ENCODE measurements at regions not wholly inside any gene's neighbourhood (a gene's known extent, or its start where the extent isn't known, plus 50 kb on each side); places are given as distances from the start of the nearest gene placed in this dataset.

DNA sequence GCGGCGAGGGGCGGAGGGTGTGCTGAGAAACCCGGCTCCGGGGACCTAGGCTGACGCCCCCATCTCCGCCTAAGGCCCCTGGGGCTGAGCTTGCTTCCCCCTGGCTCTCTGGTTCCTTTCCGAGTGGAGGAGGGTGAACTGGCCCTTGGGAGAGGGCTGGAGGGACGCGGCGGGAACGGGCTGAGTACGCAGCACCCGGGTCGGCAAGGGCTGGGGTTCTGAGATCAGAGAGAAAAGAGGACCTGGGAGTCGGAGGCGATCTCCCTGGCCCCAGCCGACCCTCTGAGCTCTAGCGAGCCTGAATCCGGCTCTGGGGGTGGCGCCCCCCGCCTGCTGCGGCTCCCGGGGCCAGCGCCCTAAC, 270.8 kb downstream of the FOXD2 start:
- Mint-ChIP-seq H3K4me3 (peak overlapping the region; percentile 64), H3K4me1 (peaks cover 27% of the 10 kb centered on the region), H3K36me3 (no peaks in the 10 kb centered on the region), H3K9me3 (no peaks in the 10 kb centered on the region), H3K27ac (no peak overlapping the region), H3K27me3 (ENCODE audit: low read depth) (peaks cover 87% of the 10 kb centered on the region)
- ChIA-PET CTCF (interaction anchor here (0.9 to 5.7 kb wide), 21 partner anchors 10 to 319 kb away, joined by 3 to 154 read pairs (median 9); partner anchors contain the start of gene FOXD2), POLR2A (interaction anchor here (0.7 to 1.0 kb wide), 2 partner anchors 17 to 271 kb away, joined by 3 to 4 read pairs; partner anchors contain the start of gene FOXD2)
- TF ChIP-seq, protein P1, sequence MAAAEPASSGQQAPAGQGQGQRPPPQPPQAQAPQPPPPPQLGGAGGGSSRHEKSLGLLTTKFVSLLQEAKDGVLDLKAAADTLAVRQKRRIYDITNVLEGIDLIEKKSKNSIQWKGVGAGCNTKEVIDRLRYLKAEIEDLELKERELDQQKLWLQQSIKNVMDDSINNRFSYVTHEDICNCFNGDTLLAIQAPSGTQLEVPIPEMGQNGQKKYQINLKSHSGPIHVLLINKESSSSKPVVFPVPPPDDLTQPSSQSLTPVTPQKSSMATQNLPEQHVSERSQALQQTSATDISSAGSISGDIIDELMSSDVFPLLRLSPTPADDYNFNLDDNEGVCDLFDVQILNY (CRISPR knock-in tag; IDR thresholded peaks at IDR 0.05) = peak; percentile 23; the same call in 1 of the 2 replicates
- TF ChIP-seq KAT7 (CRISPR knock-in tag; IDR thresholded peaks at IDR 0.05; ENCODE audit: borderline replicate concordance) = no peak
- DNase-seq (ENCODE audit: low spot score) (peak; percentile 18), ATAC-seq (no peak; the same call in 1 of the 2 replicates)

DNA sequence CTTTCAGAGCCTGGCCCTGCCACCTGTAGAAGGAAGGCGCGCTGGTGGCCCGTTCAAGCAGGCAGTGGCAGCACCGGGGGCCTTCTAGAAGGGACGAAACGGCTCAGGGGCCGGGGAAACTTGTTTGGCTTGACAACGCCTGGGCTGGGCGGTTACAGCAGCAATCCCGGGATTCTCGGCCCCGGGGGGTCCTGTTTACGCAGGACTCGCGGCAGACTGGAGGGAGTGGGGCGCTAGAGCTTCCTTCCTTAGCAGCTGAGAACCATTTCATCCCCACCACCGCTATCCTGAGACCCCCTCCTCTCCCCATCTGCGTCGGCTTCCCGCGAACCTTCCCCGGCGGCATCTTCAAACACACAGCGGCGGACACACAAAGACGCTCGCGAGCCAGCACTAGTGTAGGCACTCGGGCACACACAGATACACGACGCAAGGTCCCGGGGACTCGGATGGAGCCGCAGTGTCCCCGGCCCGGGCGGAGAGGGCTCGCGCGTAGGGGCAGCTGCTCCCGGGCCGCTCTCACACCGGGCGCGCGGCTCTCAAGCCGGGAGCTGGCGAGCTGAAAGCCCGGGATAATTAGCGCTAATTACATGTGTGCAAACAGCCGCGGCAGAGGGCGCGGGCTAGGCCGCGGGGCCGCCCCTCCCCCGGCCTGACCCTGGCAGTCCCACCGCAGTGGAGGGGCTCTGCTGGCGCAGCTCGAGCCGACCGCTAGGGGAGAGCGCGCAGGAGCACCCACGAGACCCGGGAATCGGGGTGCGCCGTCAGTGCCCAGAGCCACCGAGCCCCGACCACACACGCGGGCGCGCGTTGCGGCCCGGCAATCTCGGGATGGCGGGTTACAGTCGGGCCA, 271.4 kb downstream of the FOXD2 start:
- no peaks in the 10 kb centered on the region for H3K9me3 Mint-ChIP-seq
- ATAC-seq = peak; percentile 56
- H3K4me1 Mint-ChIP-seq = peaks cover 27% of the 10 kb centered on the region
- H3K27ac Mint-ChIP-seq = no peak overlapping the region
- ChIA-PET CTCF (interaction anchor here (0.6 to 5.7 kb wide), 34 partner anchors 9 to 530 kb away, joined by 3 to 154 read pairs (median 5); partner anchors contain the start of gene FOXD2), POLR2A (interaction anchor here (0.7 to 1.0 kb wide), 2 partner anchors 17 to 272 kb away, joined by 3 to 4 read pairs; partner anchors contain the start of gene FOXD2)
- peaks cover 93% of the 10 kb centered on the region for H3K27me3 Mint-ChIP-seq (ENCODE audit: low read depth)
- no peaks in the 10 kb centered on the region for H3K36me3 Mint-ChIP-seq
- H3K4me3 Mint-ChIP-seq = peak overlapping the region; percentile 64
- peak; percentile 76 for DNase-seq (ENCODE audit: low spot score)
- TF ChIP-seq, protein P2, sequence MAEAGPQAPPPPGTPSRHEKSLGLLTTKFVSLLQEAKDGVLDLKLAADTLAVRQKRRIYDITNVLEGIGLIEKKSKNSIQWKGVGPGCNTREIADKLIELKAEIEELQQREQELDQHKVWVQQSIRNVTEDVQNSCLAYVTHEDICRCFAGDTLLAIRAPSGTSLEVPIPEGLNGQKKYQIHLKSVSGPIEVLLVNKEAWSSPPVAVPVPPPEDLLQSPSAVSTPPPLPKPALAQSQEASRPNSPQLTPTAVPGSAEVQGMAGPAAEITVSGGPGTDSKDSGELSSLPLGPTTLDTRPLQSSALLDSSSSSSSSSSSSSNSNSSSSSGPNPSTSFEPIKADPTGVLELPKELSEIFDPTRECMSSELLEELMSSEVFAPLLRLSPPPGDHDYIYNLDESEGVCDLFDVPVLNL (CRISPR knock-in tag; IDR thresholded peaks at IDR 0.05; ENCODE audit: borderline replicate concordance, low read depth) = no peak
- TF ChIP-seq, protein P3, sequence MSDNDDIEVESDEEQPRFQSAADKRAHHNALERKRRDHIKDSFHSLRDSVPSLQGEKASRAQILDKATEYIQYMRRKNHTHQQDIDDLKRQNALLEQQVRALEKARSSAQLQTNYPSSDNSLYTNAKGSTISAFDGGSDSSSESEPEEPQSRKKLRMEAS (CRISPR knock-in tag; IDR thresholded peaks at IDR 0.05) = peak; percentile 61; the same call in 1 of the 2 replicates
- no peak for TF ChIP-seq NR1H2 (CRISPR knock-in tag; IDR thresholded peaks at IDR 0.05)
- peak; percentile 50; the same call in 1 of the 2 replicates for TF ChIP-seq FOXK1 (CRISPR knock-in tag; IDR thresholded peaks at IDR 0.05)
- TF ChIP-seq, protein P4, sequence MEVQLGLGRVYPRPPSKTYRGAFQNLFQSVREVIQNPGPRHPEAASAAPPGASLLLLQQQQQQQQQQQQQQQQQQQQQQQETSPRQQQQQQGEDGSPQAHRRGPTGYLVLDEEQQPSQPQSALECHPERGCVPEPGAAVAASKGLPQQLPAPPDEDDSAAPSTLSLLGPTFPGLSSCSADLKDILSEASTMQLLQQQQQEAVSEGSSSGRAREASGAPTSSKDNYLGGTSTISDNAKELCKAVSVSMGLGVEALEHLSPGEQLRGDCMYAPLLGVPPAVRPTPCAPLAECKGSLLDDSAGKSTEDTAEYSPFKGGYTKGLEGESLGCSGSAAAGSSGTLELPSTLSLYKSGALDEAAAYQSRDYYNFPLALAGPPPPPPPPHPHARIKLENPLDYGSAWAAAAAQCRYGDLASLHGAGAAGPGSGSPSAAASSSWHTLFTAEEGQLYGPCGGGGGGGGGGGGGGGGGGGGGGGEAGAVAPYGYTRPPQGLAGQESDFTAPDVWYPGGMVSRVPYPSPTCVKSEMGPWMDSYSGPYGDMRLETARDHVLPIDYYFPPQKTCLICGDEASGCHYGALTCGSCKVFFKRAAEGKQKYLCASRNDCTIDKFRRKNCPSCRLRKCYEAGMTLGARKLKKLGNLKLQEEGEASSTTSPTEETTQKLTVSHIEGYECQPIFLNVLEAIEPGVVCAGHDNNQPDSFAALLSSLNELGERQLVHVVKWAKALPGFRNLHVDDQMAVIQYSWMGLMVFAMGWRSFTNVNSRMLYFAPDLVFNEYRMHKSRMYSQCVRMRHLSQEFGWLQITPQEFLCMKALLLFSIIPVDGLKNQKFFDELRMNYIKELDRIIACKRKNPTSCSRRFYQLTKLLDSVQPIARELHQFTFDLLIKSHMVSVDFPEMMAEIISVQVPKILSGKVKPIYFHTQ (CRISPR knock-in tag; IDR thresholded peaks at IDR 0.05) = no peak
- TF ChIP-seq, protein P5, sequence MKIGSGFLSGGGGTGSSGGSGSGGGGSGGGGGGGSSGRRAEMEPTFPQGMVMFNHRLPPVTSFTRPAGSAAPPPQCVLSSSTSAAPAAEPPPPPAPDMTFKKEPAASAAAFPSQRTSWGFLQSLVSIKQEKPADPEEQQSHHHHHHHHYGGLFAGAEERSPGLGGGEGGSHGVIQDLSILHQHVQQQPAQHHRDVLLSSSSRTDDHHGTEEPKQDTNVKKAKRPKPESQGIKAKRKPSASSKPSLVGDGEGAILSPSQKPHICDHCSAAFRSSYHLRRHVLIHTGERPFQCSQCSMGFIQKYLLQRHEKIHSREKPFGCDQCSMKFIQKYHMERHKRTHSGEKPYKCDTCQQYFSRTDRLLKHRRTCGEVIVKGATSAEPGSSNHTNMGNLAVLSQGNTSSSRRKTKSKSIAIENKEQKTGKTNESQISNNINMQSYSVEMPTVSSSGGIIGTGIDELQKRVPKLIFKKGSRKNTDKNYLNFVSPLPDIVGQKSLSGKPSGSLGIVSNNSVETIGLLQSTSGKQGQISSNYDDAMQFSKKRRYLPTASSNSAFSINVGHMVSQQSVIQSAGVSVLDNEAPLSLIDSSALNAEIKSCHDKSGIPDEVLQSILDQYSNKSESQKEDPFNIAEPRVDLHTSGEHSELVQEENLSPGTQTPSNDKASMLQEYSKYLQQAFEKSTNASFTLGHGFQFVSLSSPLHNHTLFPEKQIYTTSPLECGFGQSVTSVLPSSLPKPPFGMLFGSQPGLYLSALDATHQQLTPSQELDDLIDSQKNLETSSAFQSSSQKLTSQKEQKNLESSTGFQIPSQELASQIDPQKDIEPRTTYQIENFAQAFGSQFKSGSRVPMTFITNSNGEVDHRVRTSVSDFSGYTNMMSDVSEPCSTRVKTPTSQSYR (CRISPR knock-in tag; IDR thresholded peaks at IDR 0.05) = 0 out of 2 replicates have a peak, but pooled peaks have one; percentile 18
- TF ChIP-seq TCF7 (CRISPR knock-in tag; IDR thresholded peaks at IDR 0.05; ENCODE audit: low read depth) = 0 out of 2 replicates have a peak, but pooled peaks have one; percentile 25
- TF ChIP-seq ZNF219 (CRISPR knock-in tag; IDR thresholded peaks at IDR 0.05; ENCODE audit: borderline replicate concordance) = no peak
- TF ChIP-seq, protein P6, sequence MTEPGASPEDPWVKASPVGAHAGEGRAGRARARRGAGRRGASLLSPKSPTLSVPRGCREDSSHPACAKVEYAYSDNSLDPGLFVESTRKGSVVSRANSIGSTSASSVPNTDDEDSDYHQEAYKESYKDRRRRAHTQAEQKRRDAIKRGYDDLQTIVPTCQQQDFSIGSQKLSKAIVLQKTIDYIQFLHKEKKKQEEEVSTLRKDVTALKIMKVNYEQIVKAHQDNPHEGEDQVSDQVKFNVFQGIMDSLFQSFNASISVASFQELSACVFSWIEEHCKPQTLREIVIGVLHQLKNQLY (CRISPR knock-in tag; IDR thresholded peaks at IDR 0.05) = no peak
- TF ChIP-seq ZNF121 (CRISPR knock-in tag; IDR thresholded peaks at IDR 0.05) = no peak
- no peak for TF ChIP-seq SMAD4 (CRISPR knock-in tag; IDR thresholded peaks at IDR 0.05)
- no peak for TF ChIP-seq GTF2I (CRISPR knock-in tag; conservative IDR thresholded peaks at IDR 0.05)
- TF ChIP-seq, protein P7, sequence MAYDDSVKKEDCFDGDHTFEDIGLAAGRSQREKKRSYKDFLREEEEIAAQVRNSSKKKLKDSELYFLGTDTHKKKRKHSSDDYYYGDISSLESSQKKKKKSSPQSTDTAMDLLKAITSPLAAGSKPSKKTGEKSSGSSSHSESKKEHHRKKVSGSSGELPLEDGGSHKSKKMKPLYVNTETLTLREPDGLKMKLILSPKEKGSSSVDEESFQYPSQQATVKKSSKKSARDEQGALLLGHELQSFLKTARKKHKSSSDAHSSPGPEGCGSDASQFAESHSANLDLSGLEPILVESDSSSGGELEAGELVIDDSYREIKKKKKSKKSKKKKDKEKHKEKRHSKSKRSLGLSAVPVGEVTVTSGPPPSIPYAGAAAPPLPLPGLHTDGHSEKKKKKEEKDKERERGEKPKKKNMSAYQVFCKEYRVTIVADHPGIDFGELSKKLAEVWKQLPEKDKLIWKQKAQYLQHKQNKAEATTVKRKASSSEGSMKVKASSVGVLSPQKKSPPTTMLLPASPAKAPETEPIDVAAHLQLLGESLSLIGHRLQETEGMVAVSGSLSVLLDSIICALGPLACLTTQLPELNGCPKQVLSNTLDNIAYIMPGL (CRISPR knock-in tag; IDR thresholded peaks at IDR 0.05) = peak; percentile 71
- TF ChIP-seq, protein P8, sequence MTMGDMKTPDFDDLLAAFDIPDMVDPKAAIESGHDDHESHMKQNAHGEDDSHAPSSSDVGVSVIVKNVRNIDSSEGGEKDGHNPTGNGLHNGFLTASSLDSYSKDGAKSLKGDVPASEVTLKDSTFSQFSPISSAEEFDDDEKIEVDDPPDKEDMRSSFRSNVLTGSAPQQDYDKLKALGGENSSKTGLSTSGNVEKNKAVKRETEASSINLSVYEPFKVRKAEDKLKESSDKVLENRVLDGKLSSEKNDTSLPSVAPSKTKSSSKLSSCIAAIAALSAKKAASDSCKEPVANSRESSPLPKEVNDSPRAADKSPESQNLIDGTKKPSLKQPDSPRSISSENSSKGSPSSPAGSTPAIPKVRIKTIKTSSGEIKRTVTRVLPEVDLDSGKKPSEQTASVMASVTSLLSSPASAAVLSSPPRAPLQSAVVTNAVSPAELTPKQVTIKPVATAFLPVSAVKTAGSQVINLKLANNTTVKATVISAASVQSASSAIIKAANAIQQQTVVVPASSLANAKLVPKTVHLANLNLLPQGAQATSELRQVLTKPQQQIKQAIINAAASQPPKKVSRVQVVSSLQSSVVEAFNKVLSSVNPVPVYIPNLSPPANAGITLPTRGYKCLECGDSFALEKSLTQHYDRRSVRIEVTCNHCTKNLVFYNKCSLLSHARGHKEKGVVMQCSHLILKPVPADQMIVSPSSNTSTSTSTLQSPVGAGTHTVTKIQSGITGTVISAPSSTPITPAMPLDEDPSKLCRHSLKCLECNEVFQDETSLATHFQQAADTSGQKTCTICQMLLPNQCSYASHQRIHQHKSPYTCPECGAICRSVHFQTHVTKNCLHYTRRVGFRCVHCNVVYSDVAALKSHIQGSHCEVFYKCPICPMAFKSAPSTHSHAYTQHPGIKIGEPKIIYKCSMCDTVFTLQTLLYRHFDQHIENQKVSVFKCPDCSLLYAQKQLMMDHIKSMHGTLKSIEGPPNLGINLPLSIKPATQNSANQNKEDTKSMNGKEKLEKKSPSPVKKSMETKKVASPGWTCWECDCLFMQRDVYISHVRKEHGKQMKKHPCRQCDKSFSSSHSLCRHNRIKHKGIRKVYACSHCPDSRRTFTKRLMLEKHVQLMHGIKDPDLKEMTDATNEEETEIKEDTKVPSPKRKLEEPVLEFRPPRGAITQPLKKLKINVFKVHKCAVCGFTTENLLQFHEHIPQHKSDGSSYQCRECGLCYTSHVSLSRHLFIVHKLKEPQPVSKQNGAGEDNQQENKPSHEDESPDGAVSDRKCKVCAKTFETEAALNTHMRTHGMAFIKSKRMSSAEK (CRISPR knock-in tag; IDR thresholded peaks at IDR 0.05; ENCODE audit: borderline replicate concordance) = no peak
- no peak for TF ChIP-seq RORB (CRISPR knock-in tag; IDR thresholded peaks at IDR 0.05)

Measured in WTC11 (cell line).